ENCODE measurements at regions not wholly inside any gene's neighbourhood (a gene's known extent, or its start where the extent isn't known, plus 50 kb on each side); places are given as distances from the start of the nearest gene placed in this dataset.
"Not testable (repeated sequence)": the region's sequence is repeated elsewhere in the genome, so short reads cannot be mapped to it uniquely, and the experiment has no call there.

DNA sequence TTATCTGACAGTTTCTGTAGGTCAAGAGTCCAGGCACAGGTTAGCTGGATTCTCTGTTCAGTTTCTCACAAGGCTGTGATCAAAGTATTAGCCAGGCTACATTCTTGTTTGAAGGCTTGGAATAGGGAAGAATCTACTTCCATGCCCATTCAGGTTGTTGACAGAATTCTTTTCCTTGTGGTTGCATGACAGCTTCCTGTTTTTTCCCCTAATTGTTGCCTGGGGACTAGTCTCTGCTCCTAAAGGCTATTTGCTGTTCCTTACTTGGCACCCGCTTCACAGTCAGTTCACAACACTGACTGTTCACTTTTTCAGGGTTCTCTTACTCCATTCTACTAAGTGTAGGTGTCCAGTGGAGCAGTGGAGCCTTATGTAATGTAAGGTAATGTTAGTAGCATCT, 115.4 kb upstream of the GBE1 start:
- no peak for DNase-seq

DNA sequence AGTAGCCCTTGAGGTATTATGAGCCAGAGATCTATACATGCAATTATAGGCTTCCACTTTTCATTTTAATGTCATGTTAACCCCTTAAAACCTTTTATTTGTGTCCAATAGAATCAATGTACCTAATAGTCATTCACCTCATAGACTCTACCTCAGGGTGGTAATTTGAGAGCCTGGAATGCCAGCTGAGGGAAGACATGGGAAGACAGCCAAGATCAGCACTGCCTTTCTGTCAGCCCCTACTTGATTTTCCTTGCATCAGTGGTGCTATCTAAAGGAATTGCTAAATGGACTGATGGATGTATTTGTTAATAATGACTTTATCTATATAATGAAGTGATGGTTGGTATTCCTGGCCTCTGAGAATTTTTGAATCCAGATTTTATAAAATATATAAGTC, 113.3 kb upstream of the GBE1 start:
- DNase-seq: no peak

DNA sequence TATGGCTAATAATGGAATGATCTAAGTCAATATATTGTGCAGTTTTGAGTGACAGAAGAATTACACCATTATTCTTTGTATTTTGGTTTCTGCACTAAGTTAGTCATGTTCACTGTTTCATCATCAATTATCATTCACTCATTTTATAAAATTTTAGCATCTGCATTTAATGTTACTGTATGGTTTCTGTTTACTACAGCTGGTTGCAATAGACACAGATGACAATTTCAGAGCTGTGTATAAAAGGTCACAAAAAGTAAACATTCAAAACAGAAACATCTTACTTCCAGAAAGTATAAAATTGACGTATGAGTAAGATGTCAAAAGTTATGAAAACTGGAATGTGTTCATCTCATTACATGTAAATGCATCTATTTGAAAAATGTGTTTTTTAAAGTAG, 111.1 kb upstream of the GBE1 start:
- DNase-seq: no peak

DNA sequence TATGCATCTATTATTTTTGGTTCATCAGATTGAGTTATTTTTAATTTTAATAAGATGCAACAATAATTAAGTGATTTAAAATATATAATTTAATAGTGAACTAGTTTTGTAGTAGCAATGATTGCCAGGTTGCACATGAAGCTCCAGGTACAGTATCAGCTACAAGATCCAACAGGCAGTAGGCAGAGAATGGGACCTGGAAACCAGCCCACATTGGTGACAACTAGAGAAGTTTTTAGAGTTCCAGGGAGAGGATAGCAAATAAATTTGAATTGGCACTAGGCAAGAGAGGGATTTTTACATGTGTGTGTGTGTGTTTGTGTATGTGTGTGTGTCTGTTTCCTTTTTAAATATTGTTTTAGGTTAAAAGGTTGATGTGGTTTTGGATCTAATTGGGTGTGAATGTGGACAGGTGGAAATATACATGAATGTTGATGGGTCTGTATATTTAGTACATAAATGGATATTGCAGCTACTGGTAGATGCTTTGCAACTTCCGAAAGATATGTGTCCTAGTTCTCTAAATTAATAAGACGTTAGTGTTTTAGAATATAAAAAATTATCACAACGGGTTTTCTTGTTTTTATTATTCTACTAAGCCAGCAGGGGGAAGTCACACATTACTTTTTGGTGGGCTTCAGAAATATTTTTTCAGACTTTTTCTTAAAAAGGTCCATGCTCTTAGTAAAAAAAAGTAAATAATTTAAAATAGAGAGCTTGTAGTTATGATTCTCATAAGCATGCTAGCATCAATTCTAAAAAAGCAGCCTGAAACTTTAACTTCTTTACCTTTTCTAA, 110.1 kb upstream of the GBE1 start:
- DNase-seq: no peak

DNA sequence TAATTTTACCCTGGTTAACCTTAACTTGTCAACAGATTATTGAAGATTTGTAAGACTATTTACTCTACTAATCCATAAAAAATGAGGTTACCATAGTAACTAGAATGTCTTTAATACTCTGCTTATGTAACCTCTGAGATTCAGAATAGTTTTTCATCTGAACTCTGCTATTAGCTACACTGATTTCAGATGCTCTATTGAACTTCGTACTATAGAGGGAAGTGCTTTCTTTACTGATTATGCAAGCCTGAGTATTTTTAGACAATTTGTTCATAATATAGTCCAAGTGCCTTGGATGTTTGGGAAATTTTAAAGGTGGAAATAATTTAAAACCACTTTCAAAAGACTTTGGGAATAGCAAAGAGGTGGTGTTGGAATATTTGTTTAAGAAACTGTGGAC, 107.9 kb upstream of the GBE1 start:
- no peak for DNase-seq

DNA sequence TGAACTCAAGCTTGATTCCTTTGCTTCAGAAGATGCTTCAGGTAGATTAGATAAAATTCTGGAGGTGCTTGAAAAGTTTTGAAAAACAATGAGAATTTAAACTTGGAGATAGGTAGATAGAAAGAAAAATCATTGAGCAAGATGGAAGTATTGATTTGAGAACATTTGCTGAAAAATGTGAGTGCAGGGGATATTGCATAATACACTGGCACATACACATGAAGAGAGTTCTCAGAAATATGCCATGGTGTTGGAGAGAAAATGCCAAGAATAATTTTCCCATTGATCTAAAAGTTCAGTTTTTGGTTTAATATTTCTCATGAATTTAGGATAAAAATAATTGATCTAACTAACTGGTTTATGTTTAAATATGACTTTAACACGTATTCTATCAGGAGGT, 107.2 kb upstream of the GBE1 start:
- DNase-seq: no peak

DNA sequence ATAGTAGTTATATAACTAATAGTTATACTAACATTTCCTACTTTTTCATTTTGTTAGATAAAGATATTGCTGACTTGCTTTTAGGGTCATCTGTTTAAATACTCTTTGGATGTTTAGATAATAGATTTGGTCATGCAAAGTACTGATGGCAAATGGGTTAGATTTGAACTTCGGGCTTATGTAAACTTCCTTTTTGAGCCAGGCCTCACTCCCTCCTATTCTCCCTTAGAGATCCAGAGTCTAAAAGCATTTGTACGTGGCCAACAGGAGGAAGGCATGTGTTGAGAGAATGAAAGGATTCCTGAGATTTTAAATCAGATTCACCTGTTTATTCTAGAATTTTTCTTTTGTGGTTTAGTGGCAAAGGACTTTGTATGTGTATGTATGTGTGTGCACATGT, 106.4 kb upstream of the GBE1 start:
- no peak for DNase-seq

DNA sequence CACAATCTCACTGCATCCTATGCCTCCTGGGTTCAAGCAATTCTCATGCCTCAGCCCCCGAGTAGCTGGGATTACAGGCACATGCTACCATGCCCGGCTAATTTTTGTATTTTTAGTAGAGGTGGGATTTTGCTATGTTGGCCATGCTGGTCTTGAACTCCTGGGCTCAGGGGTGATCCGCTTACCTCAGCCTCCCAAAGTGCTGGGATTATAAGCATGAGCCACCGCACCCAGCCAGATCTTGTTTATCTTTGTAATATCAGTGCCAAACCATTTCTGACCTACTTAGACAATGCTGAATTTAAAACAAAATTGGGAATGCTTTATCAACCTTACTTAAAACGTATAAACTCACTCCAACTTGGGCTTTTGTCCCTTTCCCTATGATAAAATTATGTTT, 103.7 kb upstream of the GBE1 start:
- DNase-seq: not testable (repeated sequence)

DNA sequence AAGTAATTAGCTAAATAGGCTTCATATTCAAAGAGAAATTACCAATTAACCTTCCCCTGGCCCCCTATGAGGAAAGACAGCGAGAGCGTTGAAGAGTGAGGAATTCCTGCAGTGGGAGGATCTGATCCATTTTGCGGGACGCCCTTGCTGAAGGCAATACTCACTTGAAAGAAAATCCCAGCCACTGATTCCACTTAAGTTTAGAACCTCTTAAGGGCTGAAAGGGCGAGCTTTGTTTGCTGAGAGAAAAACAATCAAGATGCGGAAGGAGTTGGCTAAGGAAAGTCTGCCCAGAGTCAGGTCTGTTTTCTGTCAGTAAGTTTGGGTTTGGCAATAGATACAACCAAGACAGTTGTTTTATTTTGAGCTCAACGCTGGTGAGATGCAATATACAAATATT, 102.8 kb upstream of the GBE1 start:
- no peak for DNase-seq

DNA sequence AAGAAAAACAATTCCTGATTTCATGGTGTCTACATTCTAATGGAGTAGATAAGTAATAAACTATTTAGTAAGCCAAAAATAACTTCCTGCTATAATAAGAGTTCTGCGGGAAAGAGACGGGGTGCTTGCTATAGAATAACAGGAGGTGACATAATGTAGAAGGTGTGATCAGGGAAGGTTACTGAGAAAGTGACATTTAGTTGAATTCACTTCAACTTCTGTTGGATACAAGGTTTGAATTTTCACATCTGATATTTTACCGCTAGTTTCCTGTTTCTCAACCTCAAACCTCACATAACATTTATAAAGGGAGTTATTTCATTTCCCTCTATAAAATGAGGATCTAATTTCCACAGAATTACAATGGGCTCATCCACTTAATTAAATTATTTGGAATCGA, 102.3 kb upstream of the GBE1 start:
- DNase-seq: no peak

DNA sequence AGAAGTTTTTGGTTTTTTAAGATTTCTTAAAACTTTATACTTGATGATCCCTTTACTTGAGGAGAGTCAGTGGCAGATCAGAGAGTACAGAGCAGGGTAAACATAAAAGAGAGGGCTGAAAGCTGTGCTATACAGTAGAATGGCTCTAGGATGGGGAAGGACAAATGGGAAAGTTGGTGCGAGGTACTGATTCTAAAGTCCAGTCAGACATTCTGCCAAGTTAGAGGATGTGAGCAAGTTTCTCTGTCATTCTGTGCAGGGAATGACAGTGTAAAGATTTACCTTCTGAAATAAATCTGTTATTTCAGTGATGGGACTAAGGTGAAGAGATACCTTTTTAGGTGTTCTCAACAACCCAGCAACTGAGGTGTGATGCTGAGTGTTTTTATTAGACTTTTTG, 100.1 kb upstream of the GBE1 start:
- no peak for DNase-seq

DNA sequence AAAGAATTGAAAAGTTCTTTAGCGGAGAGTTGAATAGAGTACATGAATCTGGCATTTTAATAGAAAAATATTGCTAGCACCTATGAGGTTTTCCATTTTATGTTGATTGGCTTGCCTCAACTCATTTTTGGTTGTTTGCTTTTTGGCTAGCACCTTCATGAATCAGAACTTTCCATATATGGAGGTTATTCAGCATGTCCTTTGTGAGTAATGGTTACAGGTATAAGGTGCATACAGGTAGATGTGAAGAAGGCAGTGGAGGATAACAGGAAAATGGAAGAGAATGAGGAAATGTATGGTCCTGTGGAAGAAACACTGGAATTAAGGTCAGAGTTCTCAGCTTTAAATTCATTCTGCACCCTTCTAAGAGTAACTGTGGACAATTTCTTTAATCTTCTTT, 98.1 kb upstream of the GBE1 start:
- DNase-seq: no peak

DNA sequence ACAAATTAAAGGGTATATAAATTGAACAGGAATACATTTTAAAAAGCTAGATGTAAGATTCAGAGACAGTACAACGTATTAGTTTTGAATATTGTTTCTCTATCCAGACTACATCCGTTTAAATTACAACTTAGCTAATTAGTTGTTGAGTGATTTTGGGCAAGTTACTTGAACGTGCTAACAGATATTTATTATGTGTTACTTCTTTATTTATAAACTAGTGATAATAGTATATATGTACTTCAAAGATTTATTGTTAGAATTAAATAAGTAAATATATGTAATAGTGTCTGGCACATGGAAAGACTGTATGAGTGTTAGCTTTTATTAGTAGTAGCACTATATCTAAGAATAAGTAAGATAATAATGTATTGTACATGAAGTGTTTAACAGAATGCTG, 92.0 kb upstream of the GBE1 start:
- DNase-seq: no peak

DNA sequence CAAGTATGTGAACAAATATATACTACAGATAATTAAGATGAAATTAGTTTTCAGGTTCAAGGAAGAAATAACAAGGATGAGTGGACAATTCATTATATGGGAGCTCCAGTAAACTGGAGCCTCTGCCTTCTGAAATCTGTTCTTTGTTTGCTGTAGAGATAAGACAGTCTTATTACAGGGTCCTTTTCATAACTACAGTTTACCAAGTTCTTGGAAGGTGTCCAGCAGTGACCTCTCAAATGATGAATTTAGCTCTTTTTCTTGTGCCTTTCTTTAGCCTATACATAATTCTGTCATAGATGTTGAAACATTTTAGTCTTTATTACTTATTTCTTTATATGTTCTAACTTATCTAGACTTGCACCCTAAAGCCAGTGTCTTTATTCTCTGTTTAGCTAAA, 89.7 kb upstream of the GBE1 start:
- DNase-seq: no peak

DNA sequence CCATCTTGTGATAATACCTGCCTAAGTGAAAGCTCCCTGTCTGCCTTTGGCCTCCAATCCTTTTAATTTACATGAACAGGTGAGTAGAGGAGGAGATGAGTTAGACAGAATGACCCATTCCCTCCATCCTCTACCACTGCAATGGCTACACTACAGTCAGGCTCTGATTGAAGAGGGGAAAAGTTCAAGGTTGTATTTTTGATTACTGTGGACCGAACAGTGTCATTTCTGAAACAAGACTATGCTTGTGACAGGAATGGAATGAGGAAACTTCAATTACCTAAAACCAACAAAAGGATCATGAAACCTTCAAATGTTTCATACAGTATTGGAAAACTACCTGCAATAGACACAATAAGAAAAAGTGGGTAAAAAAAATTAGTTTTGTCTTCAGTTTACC, 85.5 kb upstream of the GBE1 start:
- DNase-seq: no peak

DNA sequence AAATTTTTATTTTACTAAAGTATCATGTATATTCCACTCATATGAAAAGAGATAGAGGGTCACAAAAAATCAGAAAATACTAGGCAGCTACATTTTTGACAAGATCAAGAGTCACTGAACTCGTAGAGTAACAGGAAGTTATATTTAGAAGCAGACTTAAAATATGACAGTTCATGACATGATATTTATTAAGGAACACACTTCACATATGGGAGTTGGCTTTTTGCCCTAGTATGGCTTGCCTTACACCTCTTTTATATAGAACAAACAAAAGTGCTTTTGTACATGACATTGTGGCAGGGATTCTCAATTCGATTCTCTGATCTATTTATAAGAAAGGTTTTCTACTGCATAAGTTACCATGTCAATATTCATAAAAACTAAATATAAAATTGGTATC, 80.1 kb upstream of the GBE1 start:
- no peak for DNase-seq

DNA sequence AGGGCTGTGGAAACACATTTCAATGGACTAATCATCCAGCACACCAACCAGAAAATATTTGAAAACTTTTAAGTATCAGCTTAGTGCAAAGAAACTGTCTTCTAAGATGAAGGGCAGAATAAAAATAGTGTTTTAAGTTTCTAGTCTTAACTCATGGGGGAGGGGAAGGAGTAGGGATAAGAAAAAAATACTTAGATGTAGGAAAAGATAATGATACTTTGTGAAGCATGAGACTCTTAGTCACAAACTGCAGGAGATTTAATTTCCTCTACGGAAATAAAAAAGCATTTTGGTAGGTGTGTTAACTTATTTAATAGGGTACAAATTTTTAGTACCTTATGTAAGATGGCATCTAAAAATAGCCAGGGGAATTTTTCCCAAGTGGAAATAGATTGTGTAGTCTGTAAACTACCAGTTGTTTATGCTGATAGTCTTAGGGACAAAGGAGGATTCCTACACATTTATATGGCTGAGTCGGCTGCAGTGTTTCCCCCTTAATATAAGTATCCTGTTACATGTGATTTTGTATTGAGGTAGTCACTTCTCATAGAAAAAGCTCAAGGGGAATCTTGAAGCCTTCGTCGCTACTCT, 78.2 kb upstream of the GBE1 start:
- no peak for DNase-seq

DNA sequence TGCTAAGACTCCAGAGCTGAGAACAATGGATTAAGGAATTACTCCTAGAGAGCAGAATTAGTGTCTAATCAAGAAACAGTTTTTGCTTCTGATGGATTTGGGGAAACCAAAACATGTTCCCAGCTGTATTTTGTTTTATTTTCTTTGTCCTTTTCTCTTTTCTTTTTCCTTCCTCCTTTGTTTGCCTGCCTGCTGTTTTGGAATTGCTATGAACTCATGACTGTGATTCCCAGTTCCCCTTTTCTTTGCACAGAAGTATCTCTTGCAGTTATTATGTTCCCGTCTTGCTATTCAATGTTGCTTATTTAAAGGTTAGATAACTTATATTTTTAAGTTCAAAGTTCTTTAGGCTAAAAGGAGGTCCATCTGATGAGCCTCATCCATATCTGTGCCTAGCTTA, 77.0 kb upstream of the GBE1 start:
- DNase-seq: no peak

DNA sequence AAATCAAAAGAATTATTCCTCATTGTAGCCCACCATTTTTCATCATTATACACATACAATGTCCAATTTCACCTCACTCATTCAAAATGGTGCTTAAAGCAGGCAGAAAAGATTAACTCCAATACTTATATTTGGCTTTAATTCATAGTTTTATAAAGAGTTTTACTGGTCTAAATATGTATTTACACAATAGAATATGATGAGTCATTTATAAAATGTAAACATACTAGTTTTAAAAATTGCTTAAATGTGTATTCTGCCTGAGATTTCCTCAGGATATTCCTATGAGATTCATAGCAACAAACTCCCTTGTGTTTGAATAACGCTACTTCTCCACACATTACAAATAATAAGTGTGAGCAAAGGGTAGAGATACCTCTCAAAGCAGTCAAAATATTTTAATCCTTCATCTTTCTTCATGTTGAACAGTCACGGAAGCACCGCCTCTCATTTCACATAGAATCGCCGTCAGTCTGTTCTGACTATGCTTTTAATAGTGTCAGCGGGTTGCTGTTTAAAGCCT, 75.7 kb upstream of the GBE1 start:
- DNase-seq: no peak

DNA sequence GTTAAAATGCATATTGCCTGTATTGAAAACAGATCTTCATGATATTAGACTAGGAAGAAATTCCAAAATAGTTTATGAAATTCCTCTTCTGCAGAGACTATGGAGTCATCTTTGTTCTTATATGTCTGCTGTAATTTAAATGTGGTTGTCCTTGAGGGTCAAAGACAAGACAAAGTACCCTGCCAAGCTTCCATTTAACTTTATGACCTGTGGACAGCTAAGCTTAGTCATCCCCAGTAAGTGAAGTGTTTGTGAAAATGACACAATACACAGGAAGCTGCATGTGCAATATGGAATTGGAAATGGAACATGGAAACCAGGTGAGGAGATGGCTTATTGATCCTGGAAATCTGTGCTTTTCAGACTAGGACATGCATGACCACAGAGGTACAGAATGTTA, 68.5 kb upstream of the GBE1 start:
- no peak for DNase-seq

DNA sequence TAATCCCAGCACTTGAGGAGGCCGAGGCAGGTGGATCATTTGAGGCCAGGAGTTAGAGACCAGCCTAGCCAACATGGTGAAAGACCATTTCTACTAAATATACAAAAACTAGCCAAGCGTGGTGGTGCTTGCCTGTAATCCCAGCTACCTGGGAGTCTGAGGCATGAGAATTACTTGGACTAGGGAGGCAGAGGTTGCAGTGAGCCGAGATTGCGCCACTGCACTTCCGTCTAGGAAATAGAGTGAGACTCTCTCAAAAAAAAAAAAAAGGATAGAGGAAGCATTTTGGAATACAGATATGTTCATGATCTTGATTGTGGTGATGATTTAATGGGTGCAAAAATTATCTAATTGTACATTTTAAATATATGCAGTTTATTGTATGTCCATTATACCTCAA, 67.8 kb upstream of the GBE1 start:
- not testable (repeated sequence) for DNase-seq

DNA sequence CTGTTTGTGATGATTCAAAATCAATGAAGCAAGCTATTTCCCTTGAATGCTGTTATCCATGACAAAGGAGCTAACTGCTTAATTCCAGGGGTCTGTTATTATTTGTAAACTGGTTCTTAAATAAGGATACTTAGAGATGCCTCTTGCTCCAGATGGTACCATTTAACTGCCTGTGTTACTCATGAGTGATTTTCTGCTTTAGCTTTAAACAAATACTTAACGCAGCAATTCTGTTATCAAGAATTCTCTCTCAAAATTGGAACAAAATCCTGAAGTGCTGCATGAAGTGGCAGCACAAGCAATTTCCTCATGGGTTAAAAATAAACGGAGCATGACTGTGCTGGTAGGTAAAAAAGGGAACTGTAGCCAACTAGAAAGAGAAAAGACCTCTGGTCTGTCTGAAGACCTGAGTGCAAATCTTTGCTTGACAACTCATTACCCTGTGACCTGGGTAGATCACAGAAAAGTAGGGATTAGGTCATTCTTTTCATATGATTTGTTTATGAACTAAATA, 62.5 kb upstream of the GBE1 start:
- DNase-seq: peak; percentile 50

DNA sequence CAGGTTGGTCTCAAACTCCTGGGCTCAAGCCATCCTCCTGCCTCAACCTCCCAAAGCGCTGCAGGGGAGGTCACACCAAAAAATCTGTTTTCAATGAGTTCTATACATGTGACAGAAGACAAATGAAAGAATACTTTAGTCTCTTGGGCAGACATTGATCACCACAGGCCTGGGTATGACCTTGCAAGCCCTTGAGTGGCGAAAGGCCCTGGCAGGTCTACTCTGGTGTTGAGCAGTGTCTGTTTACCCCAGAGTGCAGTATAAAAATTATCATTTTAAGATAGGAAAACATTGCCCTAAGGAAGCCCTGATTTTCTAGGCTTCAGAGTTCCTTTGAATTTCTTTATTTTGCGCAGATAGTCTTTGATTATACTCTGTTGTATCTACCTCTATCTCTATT, 61.6 kb upstream of the GBE1 start:
- DNase-seq: no peak

DNA sequence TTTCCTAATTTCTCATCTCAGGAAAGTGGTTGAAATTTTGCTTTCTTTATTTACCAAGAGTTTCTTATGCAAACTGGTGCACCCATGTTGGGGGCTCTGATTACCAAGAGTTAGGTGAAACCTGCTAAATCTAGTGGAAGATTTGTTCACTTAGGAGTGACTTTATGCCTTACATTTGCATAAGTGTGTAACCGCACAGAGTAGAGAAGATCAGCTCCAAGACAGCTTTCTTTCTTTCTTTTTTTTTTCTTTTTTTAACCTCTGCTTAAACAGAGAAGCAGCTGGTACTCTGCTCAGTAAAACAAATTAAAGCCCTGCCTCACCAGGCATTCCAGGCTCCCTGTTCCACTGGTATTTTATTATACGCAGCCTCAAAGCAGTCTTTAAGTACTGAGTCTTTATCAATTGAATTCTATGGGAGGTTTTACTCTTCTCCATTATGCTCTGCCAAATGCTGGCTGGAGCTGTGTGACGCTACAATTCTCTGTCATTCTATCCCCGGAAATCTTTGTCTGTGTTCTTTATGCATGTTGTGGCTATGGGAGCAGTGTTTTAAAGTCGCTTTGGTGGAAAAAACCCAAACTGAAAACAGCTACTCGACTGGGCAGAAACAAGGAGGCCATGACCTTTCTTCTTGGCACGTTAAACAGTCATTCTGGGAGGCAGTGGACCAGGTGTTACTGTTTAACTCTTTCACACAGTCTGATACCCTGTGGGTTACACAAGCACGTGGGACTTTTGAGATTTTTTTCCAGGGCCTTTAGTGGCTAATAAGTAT, 55.2 kb upstream of the GBE1 start:
- DNase-seq: no peak
